HG02870 (cell line): ENCODE measurements at regions not wholly inside any gene's neighbourhood (a gene's known extent, or its start where the extent isn't known, plus 50 kb on each side); places are given as distances from the start of the nearest gene placed in this dataset.
"Not testable (repeated sequence)": the region's sequence is repeated elsewhere in the genome, so short reads cannot be mapped to it uniquely, and the experiment has no call there.

Source experiments
- ATAC-seq: cut with Tn5 transposase; IDR thresholded peaks from one replicate; pipeline ENCODE4 v1.9.1; 2021; ENCODE audit warnings: mild to moderate bottlenecking, moderate library complexity; ENCODE audit not compliant: unreplicated experiment

GRCh38 chr9:24708814-24709213, 163.1 kb upstream of the IZUMO3 start:
- no peak for ATAC-seq

GRCh38 chr9:24698881-24699518, 153.3 kb upstream of the IZUMO3 start:
- ATAC-seq, result no peak

- ATAC-seq, result no peak
Observed at GRCh38 chr9:24672336-24672735, 126.6 kb upstream of the IZUMO3 start.

GRCh38 chr9:24657387-24657786, 111.7 kb upstream of the IZUMO3 start:
- ATAC-seq, result no peak

GRCh38 chr9:24652181-24652580, 106.5 kb upstream of the IZUMO3 start:
- ATAC-seq, result no peak

GRCh38 chr9:24628809-24629208, 83.1 kb upstream of the IZUMO3 start:
- not testable (repeated sequence) for ATAC-seq

- ATAC-seq, result no peak
Observed at GRCh38 chr9:24625097-24625496, 79.4 kb upstream of the IZUMO3 start.

GRCh38 chr9:24624481-24624880, 78.8 kb upstream of the IZUMO3 start:
- ATAC-seq, result no peak

GRCh38 chr9:24620741-24621140, 75.0 kb upstream of the IZUMO3 start:
- ATAC-seq, result no peak

GRCh38 chr9:24616863-24617262, 71.2 kb upstream of the IZUMO3 start:
- no peak for ATAC-seq

- no peak for ATAC-seq
Observed at GRCh38 chr9:24614070-24614469, 68.4 kb upstream of the IZUMO3 start.

- ATAC-seq, result no peak
Observed at GRCh38 chr9:24608599-24608998, 62.9 kb upstream of the IZUMO3 start.

GRCh38 chr9:24602693-24603352, 57.1 kb upstream of the IZUMO3 start:
- no peak for ATAC-seq
